ENCODE measurements at regions not wholly inside any gene's neighbourhood (a gene's known extent, or its start where the extent isn't known, plus 50 kb on each side); places are given as distances from the start of the nearest gene placed in this dataset.
"Not testable (repeated sequence)": the region's sequence is repeated elsewhere in the genome, so short reads cannot be mapped to it uniquely, and the experiment has no call there.

GRCh38 chrX:150119323-150119722 lies 181.0 kb upstream of the EOLA2 start:
- DNase-seq, result no peak
- Histone ChIP-seq H3K36me3 (no peaks in the 10 kb centered on the region), H3K4me3 (no peak overlapping the region), H3K9me3 (no peaks in the 10 kb centered on the region), H3K4me1 (no peaks in the 10 kb centered on the region), H3K27ac (no peak overlapping the region), H3K27me3 (replicated peaks in 1 of 7) (peaks cover 0 to 25% (median 0%) of the 10 kb centered on the region in 7 donors)
- no peak for TF ChIP-seq POLR2AphosphoS5 (IDR thresholded peaks at IDR 0.05)
- TF ChIP-seq CTCF (IDR thresholded peaks at IDR 0.05 in 8 of 11, conservative IDR thresholded peaks at IDR 0.05 in 3 of 11), result no peak
- TF ChIP-seq POLR2A (IDR thresholded peaks at IDR 0.05), result no peak
- 79 to 96% (median 83%) methylated on average over 1 to 2 of the region's 2 CpGs for WGBS, 5 donors
- intact Hi-C loops (cut with DNase I; ENCODE audit: low total_unique reads), result no loop called here

DNA sequence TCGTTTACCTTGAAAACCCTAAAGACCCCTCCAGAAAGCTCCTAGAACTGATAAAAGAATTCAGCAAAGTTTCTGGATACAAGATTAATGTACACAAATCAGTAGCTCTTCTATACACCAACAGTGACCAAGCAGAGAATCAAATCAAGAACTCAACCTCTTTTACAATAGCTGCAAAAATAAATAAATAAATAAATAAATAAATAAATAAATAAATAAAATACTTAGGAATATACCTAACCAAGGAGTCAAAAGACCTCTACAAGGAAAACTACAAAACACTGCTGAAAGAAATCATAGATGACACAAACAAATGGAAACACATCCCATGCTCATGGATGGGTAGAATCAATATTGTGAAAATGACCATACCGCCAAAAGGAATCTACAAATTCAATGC lies 186.8 kb upstream of the EOLA2 start:
- H3K9me3 ChIP-seq; H3K4me3 ChIP-seq; H3K36me3 ChIP-seq; H3K27ac ChIP-seq; H3K27me3 ChIP-seq (replicated peaks in 1 of 7); H3K4me1 ChIP-seq; DNase-seq; intact Hi-C loops (cut with DNase I; ENCODE audit: low total_unique reads): not testable (repeated sequence)
- 84 to 100% (median 85%) methylated on average over 2 of the region's 2 CpGs for WGBS, 5 donors

DNA sequence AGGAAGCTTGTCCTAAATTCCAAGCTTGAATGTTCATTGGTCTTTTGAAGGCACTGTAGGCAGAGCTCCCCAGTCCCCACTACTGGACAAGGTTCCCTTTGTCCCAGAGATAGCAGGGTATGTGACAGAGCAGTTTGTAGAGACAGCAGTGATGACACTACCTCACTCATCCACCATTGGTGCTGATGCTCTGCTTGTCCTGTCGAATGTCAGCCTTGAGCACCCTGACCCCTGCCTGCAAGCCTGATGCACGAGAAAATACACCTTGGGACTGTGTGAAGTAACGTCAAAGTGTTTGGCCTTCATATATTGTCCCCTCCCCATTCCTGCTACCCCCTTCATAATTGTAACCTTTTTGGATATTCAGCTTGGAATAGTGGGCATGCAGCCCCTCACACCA lies 188.9 kb upstream of the EOLA2 start:
- intact Hi-C loops (cut with DNase I; ENCODE audit: low total_unique reads), result no loop called here
- no peak for TF ChIP-seq POLR2AphosphoS5 (IDR thresholded peaks at IDR 0.05)
- no peak for TF ChIP-seq POLR2A (IDR thresholded peaks at IDR 0.05)
- TF ChIP-seq CTCF (IDR thresholded peaks at IDR 0.05 in 8 of 11, conservative IDR thresholded peaks at IDR 0.05 in 3 of 11), result no peak
- Histone ChIP-seq H3K27ac (no peak overlapping the region), H3K4me3 (no peak overlapping the region), H3K4me1 (no peaks in the 10 kb centered on the region), H3K9me3 (peaks cover 0 to 8% (median 0%) of the 10 kb centered on the region in 8 donors), H3K27me3 (replicated peaks in 1 of 7) (no peaks in the 10 kb centered on the region), H3K36me3 (no peaks in the 10 kb centered on the region)
- no peak for DNase-seq
- 63 to 92% (median 86%) methylated on average over 3 of the region's 3 CpGs for WGBS, 5 donors

DNA sequence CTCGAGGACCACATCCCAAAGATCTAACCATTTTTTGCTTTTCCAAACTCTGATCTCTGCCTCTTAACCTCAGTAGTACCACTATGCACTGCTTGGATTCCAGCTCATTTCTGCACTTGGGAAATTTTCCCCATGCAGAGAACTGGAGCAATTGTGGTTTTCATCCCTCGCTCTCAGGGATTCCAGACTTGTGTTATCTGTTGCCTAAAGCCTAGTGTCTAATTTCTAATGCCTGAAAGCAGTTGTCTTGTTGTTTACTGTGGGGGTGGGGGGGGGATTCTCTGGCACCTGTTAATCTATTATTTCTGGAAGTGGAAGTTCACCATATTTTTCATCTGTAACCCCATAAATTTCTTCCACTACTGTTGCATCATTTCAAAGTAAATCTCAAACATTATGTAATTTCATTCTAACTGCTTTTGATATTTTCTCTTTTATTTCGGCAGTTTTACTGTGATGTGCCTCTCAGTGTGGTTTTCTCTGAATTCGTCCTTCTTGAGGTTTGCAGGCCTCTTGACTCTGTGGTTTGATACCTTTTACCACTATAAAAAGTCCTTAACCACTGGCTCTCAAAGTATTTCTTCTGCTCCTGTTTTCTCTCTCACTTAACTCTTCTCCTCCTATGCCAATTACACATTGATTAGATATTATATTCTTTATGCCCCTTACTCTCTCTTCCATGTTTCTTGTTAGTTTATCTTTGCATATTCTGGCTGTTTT lies 205.6 kb upstream of the EOLA2 start:
- TF ChIP-seq POLR2A (IDR thresholded peaks at IDR 0.05) (no peak), CTCF (IDR thresholded peaks at IDR 0.05 in 8 of 11, conservative IDR thresholded peaks at IDR 0.05 in 3 of 11) (no peak), POLR2AphosphoS5 (IDR thresholded peaks at IDR 0.05) (no peak)
- no peak overlapping the region for H3K4me3 ChIP-seq
- H3K27ac ChIP-seq, result no peak overlapping the region
- H3K27me3 ChIP-seq (replicated peaks in 1 of 7), result no peaks in the 10 kb centered on the region
- intact Hi-C loops (cut with DNase I; ENCODE audit: low total_unique reads), result no loop called here
- no peaks in the 10 kb centered on the region for H3K4me1 ChIP-seq
- no peak for DNase-seq
- WGBS, 5 donors, result 49 to 73% (median 54%) methylated on average over 4 of the region's 4 CpGs
- H3K36me3 ChIP-seq, result no peaks in the 10 kb centered on the region
- H3K9me3 ChIP-seq, result peaks cover 0 to 19% (median 8%) of the 10 kb centered on the region in 8 donors

Data from spleen (tissue), 11 donors.